ENCODE measurements at regions not wholly inside any gene's neighbourhood (a gene's known extent, or its start where the extent isn't known, plus 50 kb on each side); places are given as distances from the start of the nearest gene placed in this dataset.

GRCh38 chr5:106523852-106524251 lies 1146.9 kb downstream of the EFNA5 start:
- H3K4me3 ChIP-seq (ENCODE audit: low read depth, low read length) = no peak overlapping the region
- POLR2A ChIA-PET = no interaction called here
- no peaks in the 10 kb centered on the region for H3K9me3 ChIP-seq (ENCODE audit: control insufficient read depth, insufficient read depth, low read length)
- H3K27ac ChIP-seq (ENCODE audit: low read depth, low read length) = no peak overlapping the region
- CTCF ChIA-PET = interaction anchor here (1.1 to 1.4 kb wide), 2 partner anchors 254 to 255 kb away, joined by 3 to 5 read pairs; no protein-coding TSS in a partner anchor
- no peak for TF ChIP-seq CTCF (IDR thresholded peaks at IDR 0.05; ENCODE audit: low read depth, low read length)
- DNase-seq (ENCODE audit: low read depth, low spot score) = no peak
- no peaks in the 10 kb centered on the region for H3K27me3 ChIP-seq (ENCODE audit: control insufficient read depth, insufficient read depth, low read length)

- H3K4me3 ChIP-seq (ENCODE audit: low read depth, low read length) = no peak overlapping the region
- ChIA-PET CTCF (no interaction called here), POLR2A (no interaction called here)
- H3K9me3 ChIP-seq (ENCODE audit: control insufficient read depth, insufficient read depth, low read length) = no peaks in the 10 kb centered on the region
- no peak overlapping the region for H3K27ac ChIP-seq (ENCODE audit: low read depth, low read length)
- no peaks in the 10 kb centered on the region for H3K27me3 ChIP-seq (ENCODE audit: control insufficient read depth, insufficient read depth, low read length)
- no peak for DNase-seq (ENCODE audit: low read depth, low spot score)
- no peak for TF ChIP-seq CTCF (IDR thresholded peaks at IDR 0.05; ENCODE audit: low read depth, low read length)
Observed at GRCh38 chr5:106522296-106522695, 1148.4 kb downstream of the EFNA5 start.

DNA sequence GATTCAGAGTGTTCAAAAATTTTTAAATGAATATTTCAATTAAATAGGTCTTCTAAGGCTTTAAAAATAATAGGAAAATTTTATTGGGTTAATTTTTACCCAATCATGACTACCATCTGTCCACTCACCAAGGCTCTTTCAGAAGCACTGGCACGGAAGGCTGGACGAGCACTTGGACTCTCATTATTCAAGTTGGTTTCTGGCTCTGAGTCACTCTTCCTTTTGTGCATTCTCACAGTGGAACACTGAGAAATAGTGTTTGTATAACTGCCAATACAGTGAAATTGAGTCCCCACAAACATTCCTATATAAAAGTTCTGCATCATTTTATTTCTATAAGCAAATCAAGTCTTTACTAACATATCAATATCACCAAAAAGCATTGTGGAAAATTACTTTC lies 1149.0 kb downstream of the EFNA5 start:
- DNase-seq (ENCODE audit: low read depth, low spot score) = peak; percentile 33
- POLR2A ChIA-PET = no interaction called here
- H3K27me3 ChIP-seq (ENCODE audit: control insufficient read depth, insufficient read depth, low read length) = no peaks in the 10 kb centered on the region
- no peak overlapping the region for H3K27ac ChIP-seq (ENCODE audit: low read depth, low read length)
- no peak overlapping the region for H3K4me3 ChIP-seq (ENCODE audit: low read depth, low read length)
- TF ChIP-seq CTCF (IDR thresholded peaks at IDR 0.05; ENCODE audit: low read depth, low read length) = no peak
- no peaks in the 10 kb centered on the region for H3K9me3 ChIP-seq (ENCODE audit: control insufficient read depth, insufficient read depth, low read length)
- CTCF ChIA-PET = no interaction called here

GRCh38 chr5:106510321-106510720 lies 1160.4 kb downstream of the EFNA5 start:
- Histone ChIP-seq H3K27me3 (ENCODE audit: control insufficient read depth, insufficient read depth, low read length) (no peaks in the 10 kb centered on the region), H3K27ac (ENCODE audit: low read depth, low read length) (no peak overlapping the region), H3K9me3 (ENCODE audit: control insufficient read depth, insufficient read depth, low read length) (no peaks in the 10 kb centered on the region), H3K4me3 (ENCODE audit: low read depth, low read length) (no peak overlapping the region)
- POLR2A ChIA-PET = no interaction called here
- no peak for DNase-seq (ENCODE audit: low read depth, low spot score)
- no peak for TF ChIP-seq CTCF (IDR thresholded peaks at IDR 0.05; ENCODE audit: low read depth, low read length)
- CTCF ChIA-PET = interaction anchor here (0.8 kb wide), 1 partner anchor 241 kb away, joined by 3 read pairs; no protein-coding TSS in a partner anchor

DNA sequence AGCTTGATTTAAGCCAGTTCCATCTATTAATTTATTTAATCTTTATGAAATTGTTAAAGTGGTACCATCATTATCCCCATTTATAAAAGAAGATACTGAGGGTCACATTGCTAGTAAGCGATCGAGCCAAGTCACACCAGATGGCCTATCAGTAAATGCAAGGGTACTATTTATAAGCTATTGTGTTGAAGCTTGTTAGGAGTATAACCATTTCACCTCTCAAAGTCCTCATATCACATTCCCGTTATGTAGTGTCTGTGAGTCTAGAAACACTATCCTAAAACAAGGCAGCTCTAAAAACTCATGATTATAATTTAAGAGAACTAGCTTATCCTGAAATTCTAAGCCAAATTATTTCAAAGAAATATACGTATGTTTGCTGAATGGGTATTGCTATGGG lies 1161.8 kb downstream of the EFNA5 start:
- no peak for TF ChIP-seq CTCF (IDR thresholded peaks at IDR 0.05; ENCODE audit: low read depth, low read length)
- Histone ChIP-seq H3K27me3 (ENCODE audit: control insufficient read depth, insufficient read depth, low read length) (no peaks in the 10 kb centered on the region), H3K27ac (ENCODE audit: low read depth, low read length) (no peak overlapping the region), H3K4me3 (ENCODE audit: low read depth, low read length) (no peak overlapping the region), H3K9me3 (ENCODE audit: control insufficient read depth, insufficient read depth, low read length) (no peaks in the 10 kb centered on the region)
- DNase-seq (ENCODE audit: low read depth, low spot score) = no peak
- ChIA-PET POLR2A (no interaction called here), CTCF (interaction anchor here (1.0 kb wide), 1 partner anchor 239 kb away, joined by 3 read pairs; no protein-coding TSS in a partner anchor)
